Ishikawa (cell line): ENCODE measurements at regions not wholly inside any gene's neighbourhood (a gene's known extent, or its start where the extent isn't known, plus 50 kb on each side); places are given as distances from the start of the nearest gene placed in this dataset.

ENCODE experiments used
- CEBPB ChIP-seq: IDR thresholded peaks from 2 replicates; pipeline ENCODE4 v1.6.1; 2012
- CREB1 ChIP-seq: IDR thresholded peaks from 2 replicates; pipeline ENCODE4 v1.6.1; 2012; ENCODE audit warnings: low read depth
- EGR1 ChIP-seq: IDR thresholded peaks from 2 replicates; pipeline ENCODE4 v1.6.1; 2012
- EP300 ChIP-seq: IDR thresholded peaks from 2 replicates; pipeline ENCODE4 v1.6.1; 2012; ENCODE audit warnings: borderline replicate concordance
- FOXM1 ChIP-seq: IDR thresholded peaks from 2 replicates; pipeline ENCODE4 v1.6.1; 2012; ENCODE audit warnings: low read depth, borderline replicate concordance
- MAX ChIP-seq: IDR thresholded peaks from 2 replicates; pipeline ENCODE4 v1.6.1; 2012
- NFIC ChIP-seq: IDR thresholded peaks from 2 replicates; pipeline ENCODE4 v1.6.1; 2012
- REST ChIP-seq: IDR thresholded peaks from 2 replicates; pipeline ENCODE4 v1.6.1; 2012; ENCODE audit warnings: low read depth, mild to moderate bottlenecking
- TAF1 ChIP-seq: IDR thresholded peaks from 2 replicates; pipeline ENCODE4 v1.6.1; 2012; ENCODE audit warnings: low read depth, mild to moderate bottlenecking
- TCF12 ChIP-seq: IDR thresholded peaks from 2 replicates; pipeline ENCODE4 v1.6.1; 2012; ENCODE audit warnings: low read depth
- USF1 ChIP-seq: IDR thresholded peaks from 2 replicates; pipeline ENCODE4 v1.6.1; 2012
- YY1 ChIP-seq: IDR thresholded peaks from 2 replicates; pipeline ENCODE4 v1.6.1; 2012; ENCODE audit warnings: low read depth

GRCh38 chr3:127045435-127046045 is 62.6 kb downstream of the PLXNA1 start:
- no peak for TF ChIP-seq FOXM1
- TF ChIP-seq TAF1, result no peak
- TF ChIP-seq EGR1, result no peak
- no peak for TF ChIP-seq MAX
- TF ChIP-seq YY1, result no peak
- TF ChIP-seq CEBPB, result no peak
- no peak for TF ChIP-seq EP300
- no peak for TF ChIP-seq CREB1
- no peak for TF ChIP-seq USF1
- TF ChIP-seq TCF12, result no peak
- TF ChIP-seq NFIC, result no peak
- TF ChIP-seq REST, result no peak
